Panc1 (cell line): ENCODE measurements at regions not wholly inside any gene's neighbourhood (a gene's known extent, or its start where the extent isn't known, plus 50 kb on each side); places are given as distances from the start of the nearest gene placed in this dataset.

Experiments
- ATAC-seq: fragments of 200-7000 bp; cut with Tn5 transposase; 2 replicates; pipeline ENCODE4 v1.9.1; 2020; ENCODE audit warnings: mild to moderate bottlenecking, moderate library complexity
- BruUV-seq: library from RNA; stranded (reverse); fragments of 400-500 nt; replicated peaks from 2 replicates; lab custom pipeline; 2021; lab: Mats Ljungman, UMichigan
- CTCF ChIA-PET: fragments of 300-600 bp; sonication (Branson Sonifier 250); formaldehyde crosslinking; loops from one replicate; lab custom pipeline; 2022; ENCODE audit warnings: antibody characterized with exemption; lab: Charles Lee
- POLR2A ChIA-PET: fragments of 300-600 bp; sonication (Branson Sonifier 250); formaldehyde crosslinking; loops from one replicate; lab custom pipeline; 2022; ENCODE audit warnings: antibody characterized with exemption; lab: Charles Lee
- DNase-seq: peaks from one replicate; pipeline ENCODE4 v3.0.0-alpha.2; 2010; ENCODE audit warnings: low read depth, low spot score
- H3K27ac ChIP-seq: 2 replicates; pipeline ENCODE4 v1.5.1; 2011; ENCODE audit warnings: mild to moderate bottlenecking, low read length, inconsistent platforms
- H3K27me3 ChIP-seq: fragments of 200-500 bp; sonication (Bioruptor generic); 2 replicates; pipeline ENCODE4 v1.6.0; 2014; ENCODE audit warnings: low read length, inconsistent platforms; ENCODE audit not compliant: control insufficient read depth, insufficient read depth
- H3K36me3 ChIP-seq: fragments of 200-500 bp; sonication (Bioruptor generic); 2 replicates; pipeline ENCODE4 v1.5.1; 2014; ENCODE audit warnings: inconsistent platforms, mild to moderate bottlenecking, low read length, moderate library complexity; ENCODE audit not compliant: control insufficient read depth, insufficient read depth
- H3K4me1 ChIP-seq: 2 replicates; pipeline ENCODE4 v1.5.1; 2011; ENCODE audit warnings: inconsistent platforms, mild to moderate bottlenecking, low read length, moderate library complexity; ENCODE audit not compliant: control insufficient read depth, insufficient read depth
- H3K4me3 ChIP-seq, 2 experiments: 2 replicates each; pipeline ENCODE4 v1.5.1; 2011 to 2012; ENCODE audit warnings: low read depth in 2 of 2, low read length in 2 of 2, mild to moderate bottlenecking in 2 of 2, inconsistent platforms in 1 of 2, moderate library complexity in 1 of 2
- H3K9me3 ChIP-seq: fragments of 200-500 bp; sonication (Bioruptor generic); 2 replicates; pipeline ENCODE4 v1.5.1; 2014; ENCODE audit warnings: low read depth, mild to moderate bottlenecking, inconsistent platforms, low read length, moderate library complexity; ENCODE audit not compliant: control insufficient read depth, insufficient read depth
- POLR2AphosphoS5 ChIP-seq: IDR thresholded peaks from 2 replicates; pipeline ENCODE4 v1.6.1; 2012; ENCODE audit warnings: mild to moderate bottlenecking, low read depth, low read length, moderate library complexity
- SIN3A ChIP-seq: IDR thresholded peaks from 2 replicates; pipeline ENCODE4 v1.6.1; 2012; ENCODE audit warnings: low read depth, mild to moderate bottlenecking, low read length, moderate library complexity, borderline replicate concordance; ENCODE audit not compliant: insufficient read depth
- TCF7L2 ChIP-seq: IDR thresholded peaks from 2 replicates; pipeline ENCODE4 v1.6.1; 2011; ENCODE audit warnings: mild to moderate bottlenecking, low read depth, low read length, inconsistent platforms
- in situ Hi-C: cut with HindIII; loops from 2 replicates; pipeline ENCODE4 v1.10.0; 2016; ENCODE audit warnings: low sequenced_read_pairs, low pct_unique_long_range_greater_than_20kb
- intact Hi-C: fragments of 100-400 bp; cut with micrococcal nuclease; formaldehyde crosslinking; loops from one replicate; pipeline ENCODE4 v1.10.0; 2022; ENCODE audit not compliant: unreplicated experiment
- TF ChIP-seq, protein P1 (sequence below): fragments of 450-650 bp; IDR thresholded peaks from 2 replicates; pipeline ENCODE4 v1.5.1; 2017; ENCODE audit warnings: mild to moderate bottlenecking
- TF ChIP-seq, protein P2 (sequence below), 2 experiments: IDR thresholded peaks; 2 replicates each; pipeline ENCODE4 v1.6.1; 2011 to 2012; ENCODE audit warnings: low read depth in 2 of 2, control low read depth in 1 of 2, low read length in 1 of 2, mild to moderate bottlenecking in 1 of 2, moderate library complexity in 1 of 2; ENCODE audit not compliant: insufficient read depth in 1 of 2

DNA sequence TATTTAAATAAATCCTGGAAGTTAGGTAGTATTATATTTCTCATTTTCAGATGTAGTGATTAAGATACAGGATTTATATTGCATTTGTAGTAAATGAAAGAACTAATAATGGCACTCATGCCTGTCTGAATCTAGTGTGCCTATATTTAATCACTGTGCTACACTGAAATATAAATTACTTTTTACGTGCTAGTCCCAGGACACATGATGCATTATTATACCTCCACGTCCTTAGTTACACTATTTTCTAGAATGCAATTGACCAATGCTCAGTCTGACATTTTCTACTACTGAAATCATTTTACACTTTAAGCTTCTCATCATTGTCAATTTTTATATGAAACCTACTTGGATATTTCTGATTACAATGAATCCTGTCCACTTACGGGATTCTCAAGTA, 80.9 kb upstream of the TMEFF2 start:
- intact Hi-C loops (no loop called here), in situ Hi-C loops (no loop called here)
- Histone ChIP-seq H3K36me3 (no peaks in the 10 kb centered on the region), H3K27me3 (no peaks in the 10 kb centered on the region), H3K4me3 (no peak overlapping the region), H3K27ac (no peak overlapping the region), H3K9me3 (no peaks in the 10 kb centered on the region), H3K4me1 (no peaks in the 10 kb centered on the region)
- POLR2A ChIA-PET: no interaction called here
- CTCF ChIA-PET: no interaction called here
- no peak for ATAC-seq
- DNase-seq: no peak
- TF ChIP-seq, protein P1, sequence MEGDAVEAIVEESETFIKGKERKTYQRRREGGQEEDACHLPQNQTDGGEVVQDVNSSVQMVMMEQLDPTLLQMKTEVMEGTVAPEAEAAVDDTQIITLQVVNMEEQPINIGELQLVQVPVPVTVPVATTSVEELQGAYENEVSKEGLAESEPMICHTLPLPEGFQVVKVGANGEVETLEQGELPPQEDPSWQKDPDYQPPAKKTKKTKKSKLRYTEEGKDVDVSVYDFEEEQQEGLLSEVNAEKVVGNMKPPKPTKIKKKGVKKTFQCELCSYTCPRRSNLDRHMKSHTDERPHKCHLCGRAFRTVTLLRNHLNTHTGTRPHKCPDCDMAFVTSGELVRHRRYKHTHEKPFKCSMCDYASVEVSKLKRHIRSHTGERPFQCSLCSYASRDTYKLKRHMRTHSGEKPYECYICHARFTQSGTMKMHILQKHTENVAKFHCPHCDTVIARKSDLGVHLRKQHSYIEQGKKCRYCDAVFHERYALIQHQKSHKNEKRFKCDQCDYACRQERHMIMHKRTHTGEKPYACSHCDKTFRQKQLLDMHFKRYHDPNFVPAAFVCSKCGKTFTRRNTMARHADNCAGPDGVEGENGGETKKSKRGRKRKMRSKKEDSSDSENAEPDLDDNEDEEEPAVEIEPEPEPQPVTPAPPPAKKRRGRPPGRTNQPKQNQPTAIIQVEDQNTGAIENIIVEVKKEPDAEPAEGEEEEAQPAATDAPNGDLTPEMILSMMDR: no peak
- no peak for TF ChIP-seq SIN3A
- TF ChIP-seq, protein P2, sequence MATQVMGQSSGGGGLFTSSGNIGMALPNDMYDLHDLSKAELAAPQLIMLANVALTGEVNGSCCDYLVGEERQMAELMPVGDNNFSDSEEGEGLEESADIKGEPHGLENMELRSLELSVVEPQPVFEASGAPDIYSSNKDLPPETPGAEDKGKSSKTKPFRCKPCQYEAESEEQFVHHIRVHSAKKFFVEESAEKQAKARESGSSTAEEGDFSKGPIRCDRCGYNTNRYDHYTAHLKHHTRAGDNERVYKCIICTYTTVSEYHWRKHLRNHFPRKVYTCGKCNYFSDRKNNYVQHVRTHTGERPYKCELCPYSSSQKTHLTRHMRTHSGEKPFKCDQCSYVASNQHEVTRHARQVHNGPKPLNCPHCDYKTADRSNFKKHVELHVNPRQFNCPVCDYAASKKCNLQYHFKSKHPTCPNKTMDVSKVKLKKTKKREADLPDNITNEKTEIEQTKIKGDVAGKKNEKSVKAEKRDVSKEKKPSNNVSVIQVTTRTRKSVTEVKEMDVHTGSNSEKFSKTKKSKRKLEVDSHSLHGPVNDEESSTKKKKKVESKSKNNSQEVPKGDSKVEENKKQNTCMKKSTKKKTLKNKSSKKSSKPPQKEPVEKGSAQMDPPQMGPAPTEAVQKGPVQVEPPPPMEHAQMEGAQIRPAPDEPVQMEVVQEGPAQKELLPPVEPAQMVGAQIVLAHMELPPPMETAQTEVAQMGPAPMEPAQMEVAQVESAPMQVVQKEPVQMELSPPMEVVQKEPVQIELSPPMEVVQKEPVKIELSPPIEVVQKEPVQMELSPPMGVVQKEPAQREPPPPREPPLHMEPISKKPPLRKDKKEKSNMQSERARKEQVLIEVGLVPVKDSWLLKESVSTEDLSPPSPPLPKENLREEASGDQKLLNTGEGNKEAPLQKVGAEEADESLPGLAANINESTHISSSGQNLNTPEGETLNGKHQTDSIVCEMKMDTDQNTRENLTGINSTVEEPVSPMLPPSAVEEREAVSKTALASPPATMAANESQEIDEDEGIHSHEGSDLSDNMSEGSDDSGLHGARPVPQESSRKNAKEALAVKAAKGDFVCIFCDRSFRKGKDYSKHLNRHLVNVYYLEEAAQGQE (IDR thresholded peaks at IDR 0.05; ENCODE audit: insufficient read depth in 1 of 2, low read depth in 2 of 2, low read length in 1 of 2): no peak
- TF ChIP-seq TCF7L2: no peak
- no peak for TF ChIP-seq POLR2AphosphoS5
- BruUV-seq: no TSS peak

- Histone ChIP-seq H3K27me3 (no peaks in the 10 kb centered on the region), H3K4me3 (no peak overlapping the region), H3K9me3 (no peaks in the 10 kb centered on the region), H3K4me1 (no peaks in the 10 kb centered on the region), H3K36me3 (no peaks in the 10 kb centered on the region), H3K27ac (no peak overlapping the region)
- ATAC-seq (no peak), DNase-seq (peak; percentile 13)
- in situ Hi-C loops: no loop called here
- TF ChIP-seq SIN3A (no peak), TCF7L2 (no peak), POLR2AphosphoS5 (no peak)
- TF ChIP-seq, protein P2 (IDR thresholded peaks at IDR 0.05; ENCODE audit: insufficient read depth in 1 of 2, low read depth in 2 of 2, low read length in 1 of 2): no peak
- TF ChIP-seq, protein P1: no peak
- BruUV-seq: no TSS peak
- ChIA-PET CTCF (no interaction called here), POLR2A (no interaction called here)
- intact Hi-C loops: no loop called here
Observed at GRCh38 chr2:192267484-192267883, 72.8 kb upstream of the TMEFF2 start.
